Muscle of leg (tissue), 3 donors: ENCODE measurements at regions not wholly inside any gene's neighbourhood (a gene's known extent, or its start where the extent isn't known, plus 50 kb on each side); places are given as distances from the start of the nearest gene placed in this dataset.
A peak's percentile ranks its signal among the peaks of the same experiment; 100 is the strongest.

Experiments
- DNase-seq: peaks from one replicate; pipeline ENCODE4 v3.0.0; 2013
- H3K27ac ChIP-seq: one replicate; pipeline ENCODE4 v1.5.1; 2013; ENCODE audit warnings: mild to moderate bottlenecking, low read length, control low read depth
- H3K27me3 ChIP-seq: one replicate; pipeline ENCODE4 v1.6.1; 2013; ENCODE audit warnings: low read length; ENCODE audit not compliant: control insufficient read depth, insufficient read depth
- H3K36me3 ChIP-seq: one replicate; pipeline ENCODE4 v1.6.1; 2013; ENCODE audit warnings: low read length; ENCODE audit not compliant: control insufficient read depth, insufficient read depth
- H3K4me1 ChIP-seq: one replicate; pipeline ENCODE4 v1.6.1; 2013; ENCODE audit warnings: low read length; ENCODE audit not compliant: control insufficient read depth, insufficient read depth
- H3K4me3 ChIP-seq: one replicate; pipeline ENCODE4 v1.5.1; 2013; ENCODE audit warnings: low read length, control low read depth
- H3K9me3 ChIP-seq: replicated peaks from 2 replicates; pipeline ENCODE4 v1.6.1; 2013; ENCODE audit warnings: low read depth, low read length; ENCODE audit not compliant: control insufficient read depth
- WGBS: methylation state at CpG from one replicate; pipeline ENCODE4 v1.1.5; 2013; ENCODE audit warnings: missing lambda C conversion rate; ENCODE audit not compliant: insufficient coverage; 5-methylcytosine and 5-hydroxymethylcytosine counted together

- Histone ChIP-seq H3K4me1 (no peaks in the 10 kb centered on the region), H3K27ac (no peak overlapping the region), H3K27me3 (no peaks in the 10 kb centered on the region), H3K9me3 (no peaks in the 10 kb centered on the region), H3K36me3 (no peaks in the 10 kb centered on the region), H3K4me3 (no peak overlapping the region)
- peak; percentile 11 for DNase-seq
- WGBS = 69% methylated on average over 2 of the region's 2 CpGs
Observed at GRCh38 chr1:87712261-87713010, 383.8 kb downstream of the LMO4 start.

- Histone ChIP-seq H3K27me3 (no peaks in the 10 kb centered on the region), H3K4me1 (no peaks in the 10 kb centered on the region), H3K4me3 (no peak overlapping the region), H3K27ac (no peak overlapping the region), H3K9me3 (no peaks in the 10 kb centered on the region), H3K36me3 (no peaks in the 10 kb centered on the region)
- no CpG with 5 or more reads among the region's 2 CpGs for WGBS
- DNase-seq = no peak
Observed at GRCh38 chr1:87714278-87714677, 385.6 kb downstream of the LMO4 start.

GRCh38 chr1:87715052-87715451 is 386.4 kb downstream of the LMO4 start:
- no peaks in the 10 kb centered on the region for H3K27me3 ChIP-seq
- no peak overlapping the region for H3K27ac ChIP-seq
- no peaks in the 10 kb centered on the region for H3K9me3 ChIP-seq
- no peaks in the 10 kb centered on the region for H3K36me3 ChIP-seq
- no peaks in the 10 kb centered on the region for H3K4me1 ChIP-seq
- no peak overlapping the region for H3K4me3 ChIP-seq
- DNase-seq = no peak
- no CpG with 5 or more reads among the region's 3 CpGs for whole genome bisulfite sequencing

- Histone ChIP-seq H3K27ac (no peak overlapping the region), H3K27me3 (no peaks in the 10 kb centered on the region), H3K36me3 (no peaks in the 10 kb centered on the region), H3K4me1 (no peaks in the 10 kb centered on the region), H3K4me3 (no peak overlapping the region), H3K9me3 (no peaks in the 10 kb centered on the region)
- WGBS = no CpG with 5 or more reads among the region's 2 CpGs
- DNase-seq = no peak
Observed at GRCh38 chr1:87715471-87715870, 386.8 kb downstream of the LMO4 start.

GRCh38 chr1:87717157-87717670 is 388.5 kb downstream of the LMO4 start:
- Histone ChIP-seq H3K27me3 (no peaks in the 10 kb centered on the region), H3K4me1 (no peaks in the 10 kb centered on the region), H3K9me3 (no peaks in the 10 kb centered on the region), H3K4me3 (no peak overlapping the region), H3K27ac (no peak overlapping the region), H3K36me3 (no peaks in the 10 kb centered on the region)
- WGBS = no CpG with 5 or more reads among the region's 2 CpGs
- DNase-seq = no peak

GRCh38 chr1:87718241-87718950 is 389.7 kb downstream of the LMO4 start:
- no peak for DNase-seq
- no peaks in the 10 kb centered on the region for H3K36me3 ChIP-seq
- no peak overlapping the region for H3K27ac ChIP-seq
- H3K9me3 ChIP-seq = no peaks in the 10 kb centered on the region
- no peaks in the 10 kb centered on the region for H3K4me1 ChIP-seq
- H3K4me3 ChIP-seq = no peak overlapping the region
- H3K27me3 ChIP-seq = no peaks in the 10 kb centered on the region
- no CpG with 5 or more reads among the region's 1 CpG for WGBS

- Histone ChIP-seq H3K9me3 (no peaks in the 10 kb centered on the region), H3K4me1 (no peaks in the 10 kb centered on the region), H3K36me3 (no peaks in the 10 kb centered on the region), H3K27ac (no peak overlapping the region), H3K4me3 (no peak overlapping the region), H3K27me3 (no peaks in the 10 kb centered on the region)
- WGBS = no CpG with 5 or more reads among the region's 3 CpGs
- no peak for DNase-seq
Observed at GRCh38 chr1:87719658-87720057, 391.0 kb downstream of the LMO4 start.

GRCh38 chr1:87720561-87720960 is 391.9 kb downstream of the LMO4 start:
- H3K27ac ChIP-seq = no peak overlapping the region
- 50% methylated on average over 1 of the region's 2 CpGs for WGBS
- H3K9me3 ChIP-seq = no peaks in the 10 kb centered on the region
- H3K4me3 ChIP-seq = no peak overlapping the region
- no peaks in the 10 kb centered on the region for H3K27me3 ChIP-seq
- no peaks in the 10 kb centered on the region for H3K36me3 ChIP-seq
- no peaks in the 10 kb centered on the region for H3K4me1 ChIP-seq
- DNase-seq = no peak

- Histone ChIP-seq H3K27me3 (no peaks in the 10 kb centered on the region), H3K36me3 (no peaks in the 10 kb centered on the region), H3K4me1 (no peaks in the 10 kb centered on the region), H3K9me3 (no peaks in the 10 kb centered on the region), H3K27ac (no peak overlapping the region), H3K4me3 (no peak overlapping the region)
- no peak for DNase-seq
Observed at GRCh38 chr1:87723193-87723592, 394.5 kb downstream of the LMO4 start.

GRCh38 chr1:87728169-87728568 is 399.5 kb downstream of the LMO4 start:
- DNase-seq = no peak
- Histone ChIP-seq H3K4me3 (no peak overlapping the region), H3K27ac (no peak overlapping the region), H3K27me3 (no peaks in the 10 kb centered on the region), H3K9me3 (no peaks in the 10 kb centered on the region), H3K36me3 (no peaks in the 10 kb centered on the region), H3K4me1 (no peaks in the 10 kb centered on the region)
- no CpG with 5 or more reads among the region's 1 CpG for WGBS
